K562 (cell line): ENCODE measurements at regions not wholly inside any gene's neighbourhood (a gene's known extent, or its start where the extent isn't known, plus 50 kb on each side); places are given as distances from the start of the nearest gene placed in this dataset.

ENCODE experiments used
- ATAC-seq: fragments of 200-7000 bp; cut with Tn5 transposase; 3 replicates; pipeline ENCODE4 v1.9.1; 2020; ENCODE audit warnings: moderate library complexity
- BruUV-seq: library from RNA; stranded (reverse); fragments of 400-500 nt; replicated peaks from 2 replicates; lab custom pipeline; 2021; lab: Mats Ljungman, UMichigan
- CTCF ChIA-PET: fragments of 300-600 bp; formaldehyde crosslinking; extraction: SDS; loops from one replicate; lab custom pipeline; 2021; ENCODE audit warnings: low intra/inter-chr PET ratio; lab: Yijun Ruan, JAX
- POLR2A ChIA-PET: fragments of 300-600, 350-650 bp; sonication (Branson Sonifier 250); formaldehyde crosslinking; extraction: SDS; loops from one replicate; lab custom pipeline; 2021; ENCODE audit warnings: antibody characterized with exemption, inconsistent platforms; lab: Yijun Ruan, JAX
- DNase-seq, 4 experiments: peaks; one replicate each; pipeline versions ENCODE4 v3.0.0 to v3.0.0-alpha.2; 2011 to 2018; ENCODE audit warnings: low spot score in 3 of 4, mixed read lengths in 3 of 4; ENCODE audit errors: extremely low read depth in 1 of 4
- FAIRE-seq: peaks from 2 replicates; lab custom pipeline; 2011; peaks lifted over from hg19 to GRCh38; lab: Jason Lieb, UNC
- H2AFZ ChIP-seq: 2 replicates; pipeline ENCODE4 v1.6.0; 2011; ENCODE audit warnings: low read depth, low read length, control low read depth, inconsistent platforms
- H3K27ac ChIP-seq: fragments of 200-600 bp; 3 replicates; pipeline ENCODE4 v1.8.0; 2011; ENCODE audit warnings: low read depth, mild to moderate bottlenecking, control low read depth, inconsistent platforms, low read length, moderate library complexity, mixed read lengths; ENCODE audit errors: extremely low read depth
- H3K27me3 ChIP-seq, 2 experiments: fragments of 300-600 bp in 1 of 2; 2 replicates in 1 of 2; 3 replicates in 1 of 2; pipeline versions ENCODE4 v1.6.0 to v1.8.0; 2011; ENCODE audit warnings: inconsistent platforms in 2 of 2, low read length in 2 of 2, mild to moderate bottlenecking in 1 of 2, mixed read lengths in 1 of 2, moderate library complexity in 1 of 2; ENCODE audit not compliant: control insufficient read depth in 2 of 2, insufficient read depth in 2 of 2
- H3K36me3 ChIP-seq: fragments of 300-600 bp; 3 replicates; pipeline ENCODE4 v1.8.0; 2011; ENCODE audit warnings: mild to moderate bottlenecking, low read length, inconsistent platforms; ENCODE audit not compliant: control insufficient read depth, insufficient read depth
- H3K4me1 ChIP-seq, 2 experiments: fragments of 200-600 bp in 1 of 2; replicated peaks in 1 of 2; 2 replicates in 1 of 2; 3 replicates in 1 of 2; pipeline versions ENCODE4 v1.5.1 to v1.8.0; 2011; ENCODE audit warnings: inconsistent platforms in 2 of 2, low read length in 2 of 2, mild to moderate bottlenecking in 1 of 2, mixed read lengths in 1 of 2, moderate library complexity in 1 of 2; ENCODE audit not compliant: control insufficient read depth in 2 of 2, insufficient read depth in 2 of 2
- H3K4me2 ChIP-seq: 2 replicates; pipeline ENCODE4 v1.6.1; 2011; ENCODE audit warnings: low read length, control low read depth, inconsistent platforms, mixed read lengths; ENCODE audit not compliant: insufficient read depth
- H3K4me3 ChIP-seq: fragments of 200-600 bp; sonication (generic), shearing (Covaris generic); 2 replicates; pipeline ENCODE4 v1.5.1; 2016; ENCODE audit warnings: control low read depth, inconsistent platforms
- H3K79me2 ChIP-seq: fragments of 200-600 bp; 3 replicates; pipeline ENCODE4 v1.8.0; 2011; ENCODE audit warnings: low read length, inconsistent platforms; ENCODE audit not compliant: control insufficient read depth, insufficient read depth
- H3K9ac ChIP-seq, 2 experiments: 2 replicates each; pipeline versions ENCODE4 v1.6.0 to v1.6.1; 2011; ENCODE audit warnings: low read depth in 2 of 2, low read length in 2 of 2, control low read depth in 1 of 2, inconsistent platforms in 1 of 2, mild to moderate bottlenecking in 1 of 2, mixed read lengths in 1 of 2; ENCODE audit not compliant: insufficient read depth in 1 of 2
- H3K9me1 ChIP-seq: one replicate; pipeline ENCODE4 v1.6.0; 2011; ENCODE audit warnings: inconsistent platforms, mild to moderate bottlenecking, low read length, moderate library complexity; ENCODE audit not compliant: control insufficient read depth, insufficient read depth
- H3K9me3 ChIP-seq: replicated peaks from 2 replicates; pipeline ENCODE4 v1.5.1; 2011; ENCODE audit warnings: low read depth, low read length, inconsistent platforms; ENCODE audit not compliant: control insufficient read depth, insufficient read depth
- H4K20me1 ChIP-seq: replicated peaks from 2 replicates; pipeline ENCODE4 v1.6.1; 2011; ENCODE audit warnings: low read length, inconsistent platforms, mixed read lengths; ENCODE audit not compliant: control insufficient read depth, insufficient read depth
- BCOR ChIP-seq: fragments of 450-650 bp; IDR thresholded peaks from 2 replicates; pipeline ENCODE4 v1.6.1; 2016
- CEBPG ChIP-seq, 3 experiments: fragments of 200-800 bp in 1 of 3; sonication (Bioruptor generic) in 1 of 3; sonication (generic) in 1 of 3; formaldehyde crosslinking in 1 of 3; IDR thresholded peaks in 2 of 3; conservative IDR thresholded peaks in 1 of 3; 2 replicates each; pipeline versions ENCODE4 v1.6.1 to v1.8.0; 2016 to 2022; ENCODE audit warnings: missing compliant biosample characterization in 2 of 3, missing genetic modification characterization in 2 of 3, mild to moderate bottlenecking in 1 of 3, missing genetic modification reagents in 1 of 3
- EHMT2 ChIP-seq: fragments of 450-650 bp; IDR thresholded peaks from 2 replicates; pipeline ENCODE4 v1.6.1; 2018; ENCODE audit warnings: antibody characterized with exemption
- GTF2B ChIP-seq: IDR thresholded peaks from 2 replicates; pipeline ENCODE4 v1.6.1; 2011; ENCODE audit not compliant: insufficient read length; ENCODE audit errors: extremely low read depth
- HOMEZ ChIP-seq: fragments of 250-450 bp; sonication (Bioruptor Pico); IDR thresholded peaks from 2 replicates; pipeline ENCODE4 v1.4.0; 2020; ENCODE audit warnings: mild to moderate bottlenecking, moderate library complexity
- NELFE ChIP-seq: IDR thresholded peaks from 2 replicates; pipeline ENCODE4 v1.6.1; 2011; ENCODE audit warnings: mild to moderate bottlenecking; ENCODE audit not compliant: insufficient read depth, insufficient read length
- NFIC ChIP-seq: fragments of 450-650 bp; IDR thresholded peaks from 2 replicates; pipeline ENCODE4 v1.6.1; 2017; ENCODE audit warnings: mild to moderate bottlenecking, inconsistent platforms
- NR2C1 ChIP-seq, 2 experiments: fragments of 450-650 bp; IDR thresholded peaks; 2 replicates each; pipeline ENCODE4 v1.6.1; 2017; ENCODE audit warnings: mild to moderate bottlenecking in 2 of 2, antibody characterized with exemption in 1 of 2, inconsistent platforms in 1 of 2, missing compliant biosample characterization in 1 of 2, missing genetic modification characterization in 1 of 2
- PHB2 ChIP-seq: fragments of 450-650 bp; IDR thresholded peaks from 2 replicates; pipeline ENCODE4 v1.6.1; 2017; ENCODE audit warnings: low read depth
- PTBP1 ChIP-seq: fragments of 200-400 bp; formaldehyde crosslinking; IDR thresholded peaks from 2 replicates; pipeline ENCODE4 v1.6.1; 2017; ENCODE audit warnings: low read depth, low read length
- RBM25 ChIP-seq: fragments of 200-400 bp; formaldehyde crosslinking; IDR thresholded peaks from 2 replicates; pipeline ENCODE4 v1.6.1; 2018; ENCODE audit warnings: low read length, low read depth, moderate library complexity; ENCODE audit not compliant: severe bottlenecking
- SLC30A9 ChIP-seq: fragments of 250-450 bp; sonication (Bioruptor Pico); IDR thresholded peaks from 2 replicates; pipeline ENCODE4 v1.8.0; 2022; ENCODE audit warnings: mild to moderate bottlenecking, moderate library complexity
- SMARCC2 ChIP-seq: fragments of 450-650 bp; IDR thresholded peaks from 2 replicates; pipeline ENCODE4 v1.6.1; 2017; ENCODE audit warnings: antibody characterized with exemption, moderate library complexity, mild to moderate bottlenecking, low read depth
- ZNF280B ChIP-seq: fragments of 250-450 bp; sonication (Bioruptor Pico); IDR thresholded peaks from 2 replicates; pipeline ENCODE4 v1.5.1; 2021; ENCODE audit warnings: mild to moderate bottlenecking
- WGBS: fragments of 100-300 bp; shearing (Covaris generic); methylation state at CpG from one replicate; pipeline ENCODE4 v1.1.6; 2016; ENCODE audit warnings: low coverage, mixed read lengths; ENCODE audit not compliant: insufficient coverage; ENCODE audit errors: missing lambda C conversion rate; 5-methylcytosine and 5-hydroxymethylcytosine counted together
- in situ Hi-C: fragments of 300-500 bp; cut with MboI; formaldehyde crosslinking; loops from 4 replicates; pipeline ENCODE4 v1.15.0; 2018; ENCODE audit warnings: inconsistent platforms, mixed read lengths
- intact Hi-C: fragments of 100-400 bp; cut with micrococcal nuclease; formaldehyde crosslinking; loops from 2 replicates; pipeline ENCODE4 v1.14.2; 2022

GRCh38 chr1:87549738-87550137 lies 221.1 kb downstream of the LMO4 start (continued):
- TF ChIP-seq RBM25 (no peak), PHB2 (no peak)

- ATAC-seq = no peak
- Histone ChIP-seq H3K36me3 (no peaks in the 10 kb centered on the region), H2AFZ (no peak overlapping the region), H3K4me1 (no peaks in the 10 kb centered on the region), H3K9me1 (no peaks in the 10 kb centered on the region), H3K27ac (no peak overlapping the region), H3K9ac (no peak overlapping the region), H3K79me2 (no peaks in the 10 kb centered on the region), H4K20me1 (no peaks in the 10 kb centered on the region), H3K9me3 (no peaks in the 10 kb centered on the region), H3K4me2 (no peak overlapping the region), H3K4me3 (no peak overlapping the region), H3K27me3 (no peaks in the 10 kb centered on the region)
- ChIA-PET CTCF (no interaction called here), POLR2A (no interaction called here)
- BruUV-seq = no TSS peak
- in situ Hi-C loops = no loop called here
- DNase-seq = no peak
- no peak for FAIRE-seq
- no peak for TF ChIP-seq SMARCC2
- TF ChIP-seq EHMT2 = no peak
- no peak for TF ChIP-seq SLC30A9 (CRISPR knock-in tag)
- no peak for TF ChIP-seq NELFE
- TF ChIP-seq GTF2B = no peak
- no peak for TF ChIP-seq CEBPG (CRISPR knock-in tag; IDR thresholded peaks at IDR 0.05)
- TF ChIP-seq CEBPG (tag; conservative IDR thresholded peaks at IDR 0.05 in 1 of 2, IDR thresholded peaks at IDR 0.05 in 1 of 2) = no peak
- no peak for TF ChIP-seq HOMEZ
- no peak for TF ChIP-seq NFIC
- no peak for TF ChIP-seq ZNF280B (CRISPR knock-in tag)
- TF ChIP-seq NR2C1 (IDR thresholded peaks at IDR 0.05) = no peak
- TF ChIP-seq NR2C1 (tag; IDR thresholded peaks at IDR 0.05) = no peak
- no peak for TF ChIP-seq PTBP1
- TF ChIP-seq BCOR = no peak
- intact Hi-C loops = no loop called here
- 0% methylated on average over 2 of the region's 2 CpGs for WGBS
Observed at GRCh38 chr1:87553511-87553910, 224.8 kb downstream of the LMO4 start.
